Fibroblast of skin of scalp (primary cell): ENCODE measurements at regions not wholly inside any gene's neighbourhood (a gene's known extent, or its start where the extent isn't known, plus 50 kb on each side); places are given as distances from the start of the nearest gene placed in this dataset.
"Not testable (repeated sequence)": the region's sequence is repeated elsewhere in the genome, so short reads cannot be mapped to it uniquely, and the experiment has no call there.

Experiments
- DNase-seq: peaks from one replicate; pipeline ENCODE4 v3.0.0-alpha.2; 2013

DNA sequence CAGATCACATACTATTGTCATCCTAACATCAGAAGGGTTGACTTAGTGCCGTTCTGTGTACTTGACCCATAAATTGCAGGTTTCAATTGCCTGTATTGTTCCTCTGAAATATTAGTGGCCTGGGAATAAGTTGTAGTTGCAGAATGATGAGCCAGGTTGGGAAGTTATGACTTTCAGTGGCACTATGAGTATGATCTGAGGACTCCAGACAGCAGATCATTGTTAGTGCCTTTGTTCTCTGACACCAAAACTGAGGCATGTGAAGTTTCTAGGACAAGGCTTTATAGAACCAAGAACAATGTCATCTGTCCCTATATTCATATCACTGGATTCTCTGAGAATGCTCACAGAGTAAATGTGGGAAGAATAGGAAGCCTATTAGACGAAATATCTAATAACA is 403.7 kb downstream of the STK39 start:
- no peak for DNase-seq

DNA sequence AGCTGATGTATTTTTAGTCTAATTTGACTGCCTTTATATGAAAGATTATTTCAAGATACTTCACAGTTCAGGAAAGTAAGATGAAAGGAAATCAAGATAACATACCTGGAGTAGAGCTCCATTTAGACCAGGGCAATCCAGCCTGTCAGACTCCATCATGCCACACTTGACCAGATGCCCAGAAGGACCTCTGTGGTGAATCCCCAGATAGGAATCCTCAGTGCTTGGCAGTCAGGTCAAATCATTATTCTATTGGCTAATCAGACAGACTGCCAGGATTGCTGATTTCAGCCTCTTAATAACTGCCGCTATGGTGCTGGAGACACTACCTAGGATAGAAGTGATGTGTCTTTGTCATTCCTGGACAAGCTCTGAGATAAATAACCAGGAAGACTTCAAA is 404.2 kb downstream of the STK39 start:
- DNase-seq = no peak

DNA sequence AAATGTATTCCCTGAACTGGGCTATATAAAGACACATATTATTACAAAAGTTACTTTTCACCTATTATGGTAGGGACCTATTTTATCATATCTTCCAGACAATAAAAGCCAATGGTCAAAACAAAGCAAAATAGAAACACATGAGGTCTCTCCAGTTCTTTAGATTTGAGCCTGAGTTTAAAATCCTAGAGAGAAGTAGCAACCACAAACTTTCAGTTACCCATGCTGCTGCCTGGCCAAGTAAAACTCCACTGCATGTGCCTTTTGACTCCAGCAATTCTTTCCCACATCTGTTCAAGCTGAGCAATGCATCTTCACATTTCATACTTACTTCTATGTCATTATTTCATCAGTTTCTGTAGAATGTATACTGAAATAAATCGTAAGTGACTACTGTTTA is 405.3 kb downstream of the STK39 start:
- no peak for DNase-seq

DNA sequence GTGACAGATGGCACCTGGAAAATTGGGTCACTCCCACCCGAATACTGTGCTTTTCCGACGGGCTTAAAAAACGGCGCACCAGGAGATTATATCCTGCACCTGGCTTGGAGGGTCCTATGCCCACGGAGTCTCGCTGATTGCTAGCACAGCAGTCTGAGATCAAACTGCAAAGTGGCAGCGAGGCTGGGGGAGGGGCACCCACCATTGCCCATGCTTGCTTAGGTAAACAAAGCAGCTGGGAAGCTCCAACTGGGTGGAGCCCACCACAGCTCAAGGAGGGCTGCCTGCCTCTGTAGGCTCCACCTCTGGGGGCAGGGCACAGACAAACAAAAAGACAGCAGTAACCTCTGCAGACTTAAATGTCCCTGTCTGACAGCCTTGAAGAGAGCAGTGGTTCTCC is 412.1 kb downstream of the STK39 start:
- DNase-seq = not testable (repeated sequence)

DNA sequence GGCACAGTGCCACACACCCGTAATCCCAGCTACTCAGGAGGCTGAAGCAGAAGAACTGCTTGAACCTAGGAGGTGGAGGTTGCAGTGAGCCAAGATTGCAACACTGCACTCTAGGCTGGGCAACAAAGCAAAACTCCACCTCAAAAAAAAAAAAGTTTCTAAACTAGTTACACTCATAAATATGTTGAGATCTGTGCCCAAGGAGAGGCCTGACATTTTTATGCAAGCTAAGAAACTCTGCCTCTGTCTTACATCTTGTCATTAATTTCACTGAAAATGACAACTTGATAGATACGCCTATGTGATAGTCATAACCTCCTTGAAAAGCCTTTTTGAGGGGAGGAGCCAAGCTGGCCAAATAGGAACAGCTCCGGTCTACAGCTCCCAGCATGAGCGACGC is 412.7 kb downstream of the STK39 start:
- DNase-seq = no peak

DNA sequence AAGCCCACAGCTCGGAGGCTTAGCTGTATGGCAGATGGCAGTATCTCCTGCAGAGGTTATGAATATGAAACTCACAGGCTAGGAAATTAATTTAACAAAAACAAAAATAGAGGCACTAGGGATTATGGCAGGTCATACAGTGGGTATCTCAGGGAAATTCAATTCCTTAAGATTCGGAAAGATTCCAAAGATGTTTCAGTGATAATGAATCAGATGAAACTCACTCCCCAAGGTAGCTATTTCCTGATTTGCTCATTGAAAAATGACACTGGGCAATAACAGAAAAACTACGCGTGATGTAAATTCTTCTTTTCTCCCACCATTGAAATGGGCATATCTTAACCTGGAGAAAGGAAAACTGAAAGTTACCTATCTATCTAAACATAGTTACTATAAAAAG is 414.1 kb downstream of the STK39 start:
- no peak for DNase-seq

DNA sequence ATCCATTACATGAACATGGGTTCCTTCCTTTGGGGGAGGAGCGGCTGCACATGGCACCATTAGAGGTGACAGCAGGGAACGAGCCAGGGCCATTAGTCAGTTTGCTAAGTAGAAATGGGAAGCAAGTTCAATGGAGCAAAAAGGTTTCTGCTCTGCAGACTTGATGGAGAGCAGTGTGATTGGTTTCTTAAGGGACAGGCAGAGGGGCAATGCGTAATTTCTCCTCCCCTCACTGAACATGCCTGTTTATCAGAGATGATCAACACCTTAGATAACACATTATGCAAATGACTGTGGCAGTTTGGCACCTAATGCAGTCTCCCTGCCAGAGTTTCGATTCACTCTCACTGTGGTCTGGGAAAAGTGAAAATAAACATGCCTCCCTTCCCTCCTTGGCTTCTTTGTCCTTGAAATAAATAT is 414.5 kb downstream of the STK39 start:
- no peak for DNase-seq

DNA sequence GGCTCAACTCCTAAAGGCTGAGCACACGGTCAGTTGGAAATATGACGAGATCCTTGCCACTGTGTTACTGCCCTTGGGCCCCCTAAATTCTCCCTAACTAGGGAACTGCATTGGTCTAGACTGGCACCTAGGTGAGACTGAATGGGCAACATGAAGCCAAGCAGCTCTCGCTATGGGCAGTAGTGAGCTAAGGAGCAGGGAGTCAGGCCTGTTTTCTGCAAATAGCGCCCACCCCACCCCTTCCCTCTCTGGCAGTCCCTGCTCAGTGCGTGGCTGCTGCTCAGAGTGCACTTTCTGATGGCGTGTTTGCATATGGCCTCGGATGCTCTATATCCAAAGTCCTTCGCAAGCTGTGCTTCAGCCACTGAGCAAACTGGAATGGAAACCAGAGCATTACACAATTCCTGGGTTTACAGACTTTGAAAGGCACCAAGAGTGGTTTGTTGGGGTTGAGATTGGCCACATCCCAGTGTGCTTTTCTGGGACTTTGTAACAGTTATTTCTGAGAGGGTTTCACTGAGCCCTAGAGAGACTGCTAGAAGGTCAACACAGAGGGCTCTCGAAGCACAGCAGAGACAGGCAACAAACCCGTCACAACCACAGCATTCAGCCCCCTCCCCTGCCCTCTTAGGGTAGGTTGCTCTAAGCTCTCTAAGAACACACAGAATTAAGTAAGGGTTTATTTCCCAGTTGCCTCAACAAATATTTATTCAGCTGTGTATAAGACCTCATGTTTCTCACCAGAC is 419.9 kb downstream of the STK39 start:
- no peak for DNase-seq

DNA sequence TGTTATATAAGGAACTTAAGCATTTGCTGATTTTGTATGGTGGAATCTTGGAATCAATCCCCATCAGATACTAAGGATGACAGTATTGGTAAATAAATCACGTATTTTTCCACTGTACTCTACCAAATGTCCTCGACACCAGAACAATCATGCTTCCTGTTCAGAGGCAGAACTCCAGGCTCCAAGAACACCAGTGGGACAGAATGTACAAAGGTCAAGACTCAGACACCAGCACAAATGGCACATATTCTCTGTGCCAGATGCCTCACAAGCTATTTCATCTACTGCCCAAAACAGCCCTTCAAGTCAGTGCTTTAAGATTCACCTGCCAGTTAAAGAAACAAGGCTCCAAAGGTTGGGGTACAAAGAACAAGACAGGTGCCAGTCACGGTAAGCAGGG is 420.5 kb downstream of the STK39 start:
- DNase-seq = no peak

DNA sequence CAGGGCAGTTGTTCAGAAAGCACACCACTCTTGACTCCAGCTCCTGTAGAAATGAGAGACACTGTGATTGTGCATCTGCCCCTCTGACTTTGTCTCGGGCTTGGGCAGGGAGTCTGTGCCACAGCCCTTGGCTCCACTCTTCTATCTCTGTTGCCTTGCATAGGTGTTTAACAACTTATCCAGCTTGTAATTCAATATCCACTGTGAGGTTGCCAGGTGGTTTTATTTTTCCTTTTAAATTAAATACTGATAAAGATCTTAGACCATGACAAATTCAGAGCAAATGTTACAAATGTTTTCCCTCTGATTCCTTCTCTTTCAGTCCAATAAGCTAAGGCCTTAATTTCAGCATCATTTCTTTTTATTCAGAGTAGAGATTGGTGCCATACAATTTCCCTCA is 421.7 kb downstream of the STK39 start:
- DNase-seq = no peak

DNA sequence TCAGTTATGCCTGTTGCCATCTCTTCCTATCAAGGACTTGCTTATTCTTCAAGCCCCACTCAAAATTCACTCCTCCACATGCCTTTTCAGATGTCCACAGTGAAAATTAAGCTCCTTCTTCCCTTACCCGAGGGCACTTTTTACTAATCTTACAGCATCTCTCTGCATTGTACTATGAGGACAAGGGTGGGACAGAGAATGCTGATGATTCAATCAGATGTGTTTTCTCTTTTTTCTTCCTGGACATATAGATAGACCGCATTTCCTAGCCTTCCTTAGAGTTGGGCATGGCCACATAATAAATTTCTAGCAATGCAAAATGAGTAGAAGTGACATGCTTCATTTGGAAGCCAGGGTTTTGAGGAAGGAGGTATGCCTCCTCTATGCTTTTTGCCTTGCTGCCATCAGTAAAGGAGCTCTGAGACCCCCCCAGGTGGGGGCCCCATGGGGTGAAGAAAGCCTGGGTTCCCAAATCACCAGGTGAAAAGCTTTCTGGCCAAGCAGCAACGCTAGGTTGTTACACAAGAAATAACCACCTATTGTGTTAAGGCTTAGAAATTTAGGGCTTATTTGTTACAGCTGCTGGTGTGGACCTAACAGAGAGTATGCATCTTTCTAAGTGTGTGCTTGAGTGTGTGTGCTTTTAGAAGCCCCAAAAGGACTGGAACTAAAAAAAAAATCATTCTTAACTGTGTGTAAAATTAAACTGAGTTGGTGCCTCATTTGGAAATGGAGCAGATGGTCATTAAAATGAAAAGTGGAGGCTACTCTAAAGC is 424.5 kb downstream of the STK39 start:
- no peak for DNase-seq

DNA sequence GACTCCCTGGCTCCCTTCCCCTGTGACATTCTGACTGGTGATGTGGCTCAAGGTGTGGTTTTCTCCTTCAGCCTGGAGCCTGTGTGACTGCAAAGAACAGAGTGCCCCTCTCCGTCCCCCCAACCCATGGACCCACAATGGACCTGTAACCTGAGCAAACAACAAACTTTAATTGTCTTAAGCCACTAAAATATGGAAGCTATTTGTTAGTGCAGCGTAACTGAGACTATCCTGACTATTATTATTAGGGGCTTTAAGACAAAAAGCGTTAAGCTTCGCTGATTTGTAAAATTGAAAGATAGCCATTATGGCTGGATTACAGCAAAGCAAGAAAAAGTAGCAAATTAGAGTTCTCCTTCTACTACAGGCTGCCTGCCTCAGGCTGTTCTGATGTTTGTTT is 426.9 kb downstream of the STK39 start:
- DNase-seq = no peak

DNA sequence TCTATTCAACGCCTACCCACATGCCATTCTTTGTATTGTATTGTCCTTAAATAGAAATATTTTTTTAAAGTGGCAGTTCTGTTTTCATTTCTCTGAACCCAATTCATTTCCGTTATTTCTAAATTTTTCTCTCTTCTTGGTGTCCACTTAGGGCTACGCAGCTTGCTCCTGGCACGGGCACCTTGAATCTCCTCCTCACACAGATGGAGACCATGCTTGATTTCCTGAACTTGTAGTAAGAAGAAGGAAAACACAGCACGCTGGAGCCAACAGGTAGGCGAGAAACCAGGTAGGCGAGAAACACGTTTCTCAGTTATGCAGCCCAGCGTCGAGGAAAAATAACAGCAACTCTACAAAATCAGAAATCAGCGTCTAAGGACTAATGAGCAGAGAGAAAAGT is 428.9 kb downstream of the STK39 start:
- no peak for DNase-seq

DNA sequence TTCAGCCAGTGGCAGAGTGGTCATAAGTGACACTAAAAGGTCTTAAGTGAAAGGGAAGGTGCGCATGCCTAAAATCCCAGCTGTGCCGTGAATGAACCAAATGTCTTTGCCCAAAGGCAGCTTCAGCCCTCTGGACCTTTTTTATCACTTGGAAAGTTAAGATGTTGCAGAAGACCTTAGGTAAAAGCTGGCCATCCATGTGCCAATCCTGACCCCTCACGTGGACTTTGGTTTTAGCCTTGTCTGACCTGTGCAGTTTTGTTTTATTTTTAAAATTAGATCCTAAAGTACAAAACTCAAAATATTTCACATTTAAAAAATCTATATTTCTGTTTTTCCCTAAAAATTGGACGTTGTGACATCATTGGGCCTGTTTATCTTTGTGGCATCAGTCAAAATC is 429.5 kb downstream of the STK39 start:
- DNase-seq = no peak

DNA sequence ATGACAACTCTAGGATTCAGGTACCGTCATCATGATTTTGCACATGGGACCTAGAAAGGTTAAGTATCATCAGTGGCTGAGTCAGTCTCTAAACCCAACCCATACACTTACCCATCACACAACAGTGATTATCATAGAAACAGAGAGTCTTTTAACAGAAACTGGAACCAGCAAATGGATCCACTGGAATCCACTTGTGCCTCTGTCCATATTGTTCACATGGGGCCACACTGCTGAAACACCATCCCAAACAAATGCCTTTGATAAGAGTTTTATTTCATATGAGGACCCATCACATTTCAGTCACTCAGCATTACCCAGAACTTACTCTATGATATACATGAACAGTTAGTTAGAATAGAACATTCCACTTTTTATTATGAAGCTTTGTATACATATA is 430.0 kb downstream of the STK39 start:
- no peak for DNase-seq

DNA sequence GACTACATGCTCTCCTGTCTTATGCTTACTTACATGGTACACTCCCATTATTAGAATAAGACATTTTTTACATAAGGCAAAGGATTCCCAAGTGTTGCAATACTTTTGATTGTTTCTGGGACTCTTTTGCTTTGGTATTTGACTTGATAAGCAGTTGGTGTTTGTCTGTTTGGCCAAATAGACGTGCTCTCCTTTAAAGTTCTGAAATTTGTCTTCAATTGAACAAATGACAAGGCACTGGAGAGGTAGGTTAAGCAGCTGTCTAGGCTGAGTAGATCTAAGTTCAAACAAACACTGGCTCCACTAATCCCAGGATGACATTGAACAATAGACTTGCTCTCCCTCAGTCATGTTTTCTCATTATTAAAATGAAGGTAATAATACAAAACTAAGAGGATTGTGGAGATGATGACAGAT is 430.5 kb downstream of the STK39 start:
- no peak for DNase-seq

DNA sequence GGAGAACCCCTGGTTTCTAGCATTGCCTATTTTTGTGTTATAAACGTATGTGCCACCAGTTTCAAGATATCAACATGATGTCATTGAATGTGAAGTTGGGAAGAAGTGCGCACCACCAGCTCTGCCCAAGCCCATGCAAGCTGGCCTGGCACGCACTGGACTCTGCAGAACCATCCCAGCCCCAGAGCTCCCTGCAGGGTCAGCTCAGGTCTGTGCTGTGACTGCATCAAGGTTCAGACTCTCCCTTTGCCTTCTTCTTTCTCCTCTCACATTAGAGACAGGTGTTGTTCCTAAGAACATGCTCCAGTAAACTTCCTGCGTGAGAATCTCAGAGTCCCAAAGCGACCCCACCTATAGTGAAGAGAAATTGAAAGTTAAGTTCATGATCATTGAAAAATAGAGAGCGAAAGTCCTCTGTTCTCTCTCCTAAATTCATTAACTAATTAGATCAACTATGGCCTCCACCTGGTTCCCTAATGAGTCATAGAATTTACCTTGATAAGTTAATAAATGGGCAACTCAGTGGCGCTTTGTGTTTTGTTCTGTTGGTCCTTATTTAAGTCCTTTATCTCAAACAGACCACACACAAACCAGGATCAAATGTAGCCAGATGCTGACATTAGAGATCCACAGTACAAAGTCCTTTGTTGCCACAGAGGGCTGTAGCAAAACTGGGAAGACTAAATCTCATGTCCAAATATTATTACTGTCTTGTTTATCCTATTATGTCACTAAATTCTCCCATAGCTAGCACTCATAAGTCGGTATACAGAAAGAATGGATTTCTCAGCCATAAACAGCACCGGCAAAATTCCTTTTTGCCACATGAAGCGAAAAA is 432.3 kb downstream of the STK39 start:
- DNase-seq = no peak

DNA sequence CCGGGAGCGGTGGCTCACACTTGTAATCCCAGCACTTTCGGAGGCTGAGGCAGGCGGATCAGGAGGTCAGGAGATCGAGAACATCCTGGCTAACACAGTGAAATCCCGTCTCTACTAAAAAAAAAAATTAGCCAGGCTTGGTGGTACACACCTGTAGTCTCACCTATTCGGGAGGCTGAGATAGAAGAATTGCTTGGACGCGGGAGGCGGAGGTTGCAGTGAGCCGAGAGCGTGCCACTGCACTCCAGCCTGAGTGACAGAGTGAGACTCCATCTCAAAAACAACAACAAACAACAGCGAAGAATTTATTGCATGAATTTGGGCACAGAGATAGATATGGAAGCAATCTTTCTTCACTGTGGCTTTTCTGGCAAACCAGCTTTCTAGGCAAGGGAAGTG is 432.9 kb downstream of the STK39 start:
- not testable (repeated sequence) for DNase-seq

DNA sequence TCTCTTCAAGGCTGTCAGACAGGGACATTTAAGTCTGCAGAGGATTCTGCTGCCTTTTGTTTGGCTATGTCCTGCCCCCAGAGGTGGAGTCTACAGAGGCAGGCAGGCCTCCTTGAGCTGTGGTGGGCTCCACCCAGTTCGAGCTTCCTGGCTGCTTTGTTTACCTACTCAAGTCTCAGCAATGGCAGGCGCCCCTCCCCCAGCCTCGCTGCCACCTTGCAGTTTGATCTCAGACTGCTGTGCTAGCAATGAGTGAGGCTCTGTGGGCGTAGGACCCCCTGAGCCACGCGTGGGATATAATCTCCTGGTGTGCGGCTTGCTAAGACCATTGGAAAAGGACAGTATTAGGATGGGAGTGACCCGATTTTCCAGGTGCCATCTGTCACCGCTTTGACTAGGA is 437.6 kb downstream of the STK39 start:
- DNase-seq = not testable (repeated sequence)

DNA sequence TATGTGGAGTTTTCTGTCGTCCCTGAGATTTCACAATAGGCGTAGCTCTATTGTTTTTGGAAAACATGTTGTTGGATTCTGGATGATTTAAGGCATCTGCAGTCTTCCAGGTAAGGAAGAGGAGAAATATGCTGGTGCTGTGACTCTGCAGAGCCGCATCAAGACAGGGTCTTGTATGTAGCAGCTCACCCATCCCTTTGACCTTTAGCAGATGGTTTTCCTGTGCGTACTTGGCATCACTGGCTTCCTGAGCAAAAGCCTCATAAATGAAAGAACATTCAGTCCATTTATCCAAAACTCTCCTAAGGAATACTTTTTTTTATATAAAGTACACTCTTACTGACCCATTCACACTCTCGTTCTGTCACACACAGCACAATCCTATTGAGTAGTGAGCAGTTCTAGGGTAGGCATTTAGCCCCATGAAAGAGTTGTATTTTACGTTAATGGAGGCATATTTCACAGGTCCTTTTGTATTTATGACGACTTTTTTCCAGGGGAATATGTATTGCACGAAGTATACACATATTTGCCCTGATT is 443.9 kb downstream of the STK39 start:
- no peak for DNase-seq

DNA sequence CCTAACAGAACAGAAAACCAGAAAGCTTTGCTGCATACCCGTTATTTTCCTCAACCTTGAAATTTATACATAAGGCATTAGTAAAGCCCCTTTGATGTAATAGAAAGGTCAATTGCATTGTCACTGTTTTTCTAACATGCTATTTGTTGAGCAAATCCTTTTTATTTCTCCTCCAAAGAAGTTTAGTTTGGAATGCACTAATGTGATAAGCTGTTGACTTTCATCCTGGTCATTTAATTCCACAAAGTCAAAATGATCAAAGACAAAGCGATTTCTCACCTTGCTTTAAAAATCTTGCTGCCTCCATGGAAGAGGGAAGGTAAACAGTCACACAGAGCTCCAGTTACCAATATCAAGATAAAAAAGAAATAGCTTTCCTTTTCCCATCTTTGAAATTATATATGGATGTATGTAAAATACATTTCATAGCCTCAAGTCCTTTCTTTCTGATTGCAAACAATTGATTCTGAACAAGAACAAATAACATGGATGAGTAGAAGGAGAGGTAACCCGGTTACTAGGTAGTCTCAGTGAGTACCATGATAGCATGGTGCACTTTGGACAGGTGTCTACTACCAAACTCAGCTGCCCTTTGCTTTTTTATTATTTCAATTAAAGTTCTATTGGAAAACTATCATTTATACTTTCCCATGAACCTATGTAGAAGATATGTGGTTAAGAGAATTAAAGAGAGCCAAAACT is 452.7 kb downstream of the STK39 start:
- DNase-seq = no peak

DNA sequence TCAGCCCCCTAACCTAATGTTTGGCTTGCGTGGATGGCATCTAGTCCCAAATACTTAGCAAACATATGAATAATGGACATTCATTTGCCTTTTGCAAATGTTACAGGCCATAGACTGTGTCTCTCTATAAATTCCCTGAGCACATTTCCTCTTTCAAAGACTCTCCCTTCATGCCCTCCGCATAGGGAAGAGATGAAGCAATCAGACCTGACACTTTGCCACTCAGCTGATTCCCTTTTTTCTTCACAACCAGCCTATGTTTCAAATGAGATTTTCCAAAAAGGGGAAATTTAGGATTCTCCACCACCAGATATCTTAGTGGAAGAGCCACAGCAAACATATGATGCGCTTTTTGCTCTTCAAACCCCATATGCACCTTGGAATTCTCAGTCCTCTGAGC is 453.7 kb downstream of the STK39 start:
- no peak for DNase-seq
